Activated CD8-positive, alpha-beta T cell treated with anti-CD3 and anti-CD28 coated beads for 36 hours (primary cell): ENCODE measurements at regions not wholly inside any gene's neighbourhood (a gene's known extent, or its start where the extent isn't known, plus 50 kb on each side); places are given as distances from the start of the nearest gene placed in this dataset.

Experiments
- ATAC-seq: fragments of 200-7000 bp; cut with Tn5 transposase; one replicate; pipeline ENCODE4 v1.10.0; 2021; ENCODE audit warnings: mild to moderate bottlenecking, moderate library complexity
- CTCF ChIA-PET: fragments of 350-600 bp; sonication (Branson Sonifier 250); formaldehyde crosslinking; loops from one replicate; lab custom pipeline; 2021; ENCODE audit warnings: antibody characterized with exemption; lab: Charles Lee
- POLR2A ChIA-PET: fragments of 350-600 bp; sonication (Branson Sonifier 250); formaldehyde crosslinking; loops from one replicate; lab custom pipeline; 2021; ENCODE audit warnings: antibody characterized with exemption; lab: Charles Lee
- DNase-seq: peaks from one replicate; pipeline ENCODE4 v3.0.0-alpha.2; 2020
- H3K27ac Mint-ChIP-seq: one replicate; pipeline ENCODE4 v1.8.0; 2021; ENCODE audit warnings: mild to moderate bottlenecking, mixed read lengths
- H3K27me3 Mint-ChIP-seq: one replicate; pipeline ENCODE4 v1.8.0; 2021; ENCODE audit warnings: mixed read lengths
- H3K36me3 Mint-ChIP-seq: one replicate; pipeline ENCODE4 v1.8.0; 2021; ENCODE audit warnings: low read depth, mixed read lengths
- H3K4me1 Mint-ChIP-seq: one replicate; pipeline ENCODE4 v1.8.0; 2021; ENCODE audit warnings: low read depth, mixed read lengths
- H3K4me3 Mint-ChIP-seq: one replicate; pipeline ENCODE4 v1.8.0; 2021; ENCODE audit warnings: mild to moderate bottlenecking, moderate library complexity, mixed read lengths
- H3K9me3 Mint-ChIP-seq: one replicate; pipeline ENCODE4 v1.8.0; 2021; ENCODE audit warnings: mixed read lengths
- CTCF ChIP-seq: fragments of 200-600 bp; IDR thresholded peaks from one replicate; pipeline ENCODE4 v1.8.0; 2022; ENCODE audit warnings: antibody characterized with exemption, mild to moderate bottlenecking
- intact Hi-C: fragments of 100-400 bp; cut with micrococcal nuclease; formaldehyde crosslinking; loops from one replicate; pipeline ENCODE4 v1.10.0; 2022

GRCh38 chr16:63230421-63231040 is 1194.3 kb upstream of the CDH8 start:
- intact Hi-C loops: no loop called here
- H3K27me3 Mint-ChIP-seq: no peaks in the 10 kb centered on the region

GRCh38 chr16:63228259-63228658 is 1192.0 kb upstream of the CDH8 start:
- intact Hi-C loops: no loop called here
- H3K9me3 Mint-ChIP-seq: peaks cover 18% of the 10 kb centered on the region
- H3K27ac Mint-ChIP-seq: no peak overlapping the region
- DNase-seq (no peak), ATAC-seq (no peak)
- H3K4me3 Mint-ChIP-seq: no peak overlapping the region
- CTCF ChIA-PET: no interaction called here
- H3K36me3 Mint-ChIP-seq: no peaks in the 10 kb centered on the region
- H3K27me3 Mint-ChIP-seq: no peaks in the 10 kb centered on the region
- POLR2A ChIA-PET: no interaction called here
- H3K4me1 Mint-ChIP-seq: no peaks in the 10 kb centered on the region
- no peak for TF ChIP-seq CTCF

More at GRCh38 chr16:63230421-63231040, 1194.3 kb upstream of the CDH8 start:
- H3K9me3 Mint-ChIP-seq: peaks cover 22% of the 10 kb centered on the region
- CTCF ChIA-PET: no interaction called here
- no peaks in the 10 kb centered on the region for H3K4me1 Mint-ChIP-seq
- TF ChIP-seq CTCF: no peak
- no peak overlapping the region for H3K27ac Mint-ChIP-seq
- no peak overlapping the region for H3K4me3 Mint-ChIP-seq
- ATAC-seq (no peak), DNase-seq (no peak)
- H3K36me3 Mint-ChIP-seq: no peaks in the 10 kb centered on the region
- POLR2A ChIA-PET: no interaction called here

GRCh38 chr16:63223851-63224250 is 1187.6 kb upstream of the CDH8 start:
- H3K4me3 Mint-ChIP-seq: no peak overlapping the region
- no peak overlapping the region for H3K27ac Mint-ChIP-seq
- H3K4me1 Mint-ChIP-seq: no peaks in the 10 kb centered on the region
- no peaks in the 10 kb centered on the region for H3K27me3 Mint-ChIP-seq
- no peak for DNase-seq
- no peak for TF ChIP-seq CTCF
- no peaks in the 10 kb centered on the region for H3K36me3 Mint-ChIP-seq
- ChIA-PET POLR2A (no interaction called here), CTCF (no interaction called here)
- H3K9me3 Mint-ChIP-seq: peaks cover 15% of the 10 kb centered on the region
- intact Hi-C loops: no loop called here
- ATAC-seq: no peak

- no peak for DNase-seq
- Mint-ChIP-seq H3K36me3 (no peaks in the 10 kb centered on the region), H3K4me1 (no peaks in the 10 kb centered on the region), H3K9me3 (peaks cover 13% of the 10 kb centered on the region), H3K4me3 (no peak overlapping the region), H3K27me3 (no peaks in the 10 kb centered on the region), H3K27ac (no peak overlapping the region)
- CTCF ChIA-PET: no interaction called here
- no peak for TF ChIP-seq CTCF
- intact Hi-C loops: no loop called here
- no peak for ATAC-seq
- POLR2A ChIA-PET: no interaction called here
Observed at GRCh38 chr16:63216696-63217423, 1180.6 kb upstream of the CDH8 start.

- ChIA-PET POLR2A (no interaction called here), CTCF (no interaction called here)
- H3K27me3 Mint-ChIP-seq: no peaks in the 10 kb centered on the region
- peaks cover 17% of the 10 kb centered on the region for H3K9me3 Mint-ChIP-seq
- ATAC-seq: no peak
- no peak overlapping the region for H3K4me3 Mint-ChIP-seq
- TF ChIP-seq CTCF: no peak
- no peak for DNase-seq
- no peaks in the 10 kb centered on the region for H3K36me3 Mint-ChIP-seq
- intact Hi-C loops: no loop called here
- no peaks in the 10 kb centered on the region for H3K4me1 Mint-ChIP-seq
- H3K27ac Mint-ChIP-seq: no peak overlapping the region
Observed at GRCh38 chr16:63201851-63202250, 1165.6 kb upstream of the CDH8 start.
